ENCODE measurements at regions not wholly inside any gene's neighbourhood (a gene's known extent, or its start where the extent isn't known, plus 50 kb on each side); places are given as distances from the start of the nearest gene placed in this dataset.
"Not testable (repeated sequence)": the region's sequence is repeated elsewhere in the genome, so short reads cannot be mapped to it uniquely, and the experiment has no call there.

- intact Hi-C loops (cut with DNase I), result no loop called here
- DNase-seq (no peak), ATAC-seq (ENCODE audit: poor library complexity) (peak; percentile 70)
Observed at GRCh38 chr9:110029429-110029955, 178.5 kb downstream of the C9orf152 start.

DNA sequence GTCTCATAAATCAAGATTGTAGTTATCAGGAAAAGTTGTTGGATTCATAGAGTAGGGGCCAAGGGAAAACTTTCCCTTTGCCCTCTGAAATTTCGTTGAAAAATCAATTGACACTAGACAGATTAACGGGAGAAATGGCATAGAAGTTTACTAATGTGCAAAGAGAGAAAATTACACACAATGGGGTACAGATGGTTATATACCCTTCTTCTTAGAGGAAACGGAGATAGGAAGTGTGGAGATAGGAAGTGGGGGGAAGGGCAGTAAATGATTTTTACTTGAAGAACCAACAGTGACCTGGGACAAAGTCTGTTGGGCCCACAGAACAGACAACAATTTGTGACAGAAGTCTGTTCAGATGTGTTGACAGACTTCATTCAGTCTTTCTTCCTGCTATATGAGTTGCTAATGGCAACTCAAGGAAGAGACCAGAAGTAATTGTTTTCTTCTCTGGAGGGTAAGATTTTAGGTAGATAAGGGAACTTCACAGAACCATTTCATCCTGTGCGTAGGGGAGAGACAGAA lies 177.9 kb downstream of the C9orf152 start:
- intact Hi-C loops (cut with DNase I), result no loop called here
- ATAC-seq (ENCODE audit: poor library complexity) (no peak), DNase-seq (no peak)

DNA sequence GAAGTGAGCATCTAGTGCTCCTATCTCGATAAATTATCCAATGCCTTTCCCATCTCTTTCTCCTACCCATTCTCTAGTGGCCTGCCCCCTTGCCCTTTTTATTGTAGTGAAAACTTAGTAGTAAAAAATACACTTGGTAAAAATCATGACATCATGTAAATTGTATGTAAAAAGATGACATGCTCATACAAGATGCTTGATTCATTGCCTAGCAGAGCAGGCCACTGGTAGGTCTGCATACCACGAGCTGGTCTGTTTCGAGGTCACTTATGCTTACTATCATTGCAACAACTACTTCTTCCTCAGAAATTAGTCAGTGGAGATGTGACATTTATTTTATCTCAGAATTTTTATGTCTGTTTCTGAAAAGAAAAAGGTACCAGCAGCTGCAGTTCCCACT lies 177.3 kb downstream of the C9orf152 start:
- no peak for DNase-seq
- intact Hi-C loops (cut with DNase I), result no loop called here
- no peak for ATAC-seq (ENCODE audit: poor library complexity)

DNA sequence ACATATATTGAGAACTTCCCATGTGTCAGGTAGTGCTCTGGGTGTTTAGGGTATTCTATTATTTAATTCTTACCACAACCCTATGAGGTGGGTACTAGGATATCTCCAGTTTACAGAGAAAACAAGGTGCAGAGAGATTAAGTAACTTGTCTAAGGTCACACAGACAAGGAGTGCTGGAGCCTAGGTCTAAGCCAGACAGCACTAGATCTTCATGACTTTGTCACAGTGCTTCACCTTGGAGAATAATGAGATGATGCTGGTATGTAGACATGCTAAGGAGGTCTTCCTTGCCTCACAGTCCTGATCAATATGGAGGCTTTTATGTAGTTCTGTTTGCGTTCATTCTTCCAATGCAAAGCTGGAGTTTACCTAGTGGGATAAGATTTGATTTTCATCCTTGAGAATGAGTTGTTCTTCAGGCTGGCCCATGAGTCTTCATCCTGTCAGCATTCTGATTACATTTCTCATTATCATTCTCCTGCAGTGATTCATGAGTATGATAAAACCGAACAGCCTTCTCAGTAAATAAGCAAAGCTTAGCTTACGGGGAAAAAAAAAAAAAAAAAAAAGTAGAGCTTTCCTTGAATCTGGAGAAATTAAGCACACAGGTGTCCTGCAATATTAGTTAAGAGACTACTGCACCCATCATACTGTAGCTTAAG lies 176.3 kb downstream of the C9orf152 start:
- DNase-seq (no peak), ATAC-seq (ENCODE audit: poor library complexity) (no peak)
- intact Hi-C loops (cut with DNase I), result no loop called here

DNA sequence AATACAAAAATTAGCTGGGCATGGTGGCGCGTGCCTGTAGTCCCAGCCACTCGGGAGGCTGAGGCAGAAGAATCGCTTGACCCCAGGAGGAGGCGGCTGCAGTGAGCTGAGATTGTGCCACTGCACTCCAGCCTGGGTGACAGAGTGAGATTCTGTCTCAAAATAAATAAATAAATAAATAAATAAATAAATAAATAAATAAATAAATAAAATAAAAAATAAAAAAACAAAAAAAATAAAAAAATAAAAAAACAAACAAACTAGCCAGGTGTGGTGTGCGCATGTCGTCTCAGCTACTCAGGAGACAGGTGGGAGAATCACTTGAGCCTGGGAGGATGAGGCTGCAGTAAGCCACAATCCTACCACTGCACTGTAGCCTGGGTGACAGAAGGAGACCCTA lies 175.4 kb downstream of the C9orf152 start:
- DNase-seq; intact Hi-C loops (cut with DNase I); ATAC-seq (ENCODE audit: poor library complexity): not testable (repeated sequence)

DNA sequence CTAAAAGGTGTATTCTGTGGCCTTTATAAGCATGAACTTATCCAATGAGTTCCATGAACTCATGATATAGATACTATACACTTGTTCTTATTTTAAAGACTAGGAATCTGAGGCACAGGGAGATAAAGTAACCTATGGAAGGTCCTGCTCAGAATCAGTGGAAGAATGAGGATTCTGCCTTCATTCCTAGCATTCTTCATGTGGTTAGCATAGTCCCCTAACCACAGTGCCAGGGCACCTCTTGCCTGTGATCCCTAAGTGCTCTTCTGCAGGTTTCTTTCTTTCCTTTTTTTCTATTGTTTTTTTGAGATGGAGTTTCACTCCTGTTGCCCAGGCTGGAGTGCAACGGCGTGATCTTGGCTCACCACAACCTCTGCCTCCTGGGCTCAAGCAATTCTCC lies 174.1 kb downstream of the C9orf152 start:
- DNase-seq, result no peak
- ATAC-seq (ENCODE audit: poor library complexity), result no peak
- intact Hi-C loops (cut with DNase I), result no loop called here

DNA sequence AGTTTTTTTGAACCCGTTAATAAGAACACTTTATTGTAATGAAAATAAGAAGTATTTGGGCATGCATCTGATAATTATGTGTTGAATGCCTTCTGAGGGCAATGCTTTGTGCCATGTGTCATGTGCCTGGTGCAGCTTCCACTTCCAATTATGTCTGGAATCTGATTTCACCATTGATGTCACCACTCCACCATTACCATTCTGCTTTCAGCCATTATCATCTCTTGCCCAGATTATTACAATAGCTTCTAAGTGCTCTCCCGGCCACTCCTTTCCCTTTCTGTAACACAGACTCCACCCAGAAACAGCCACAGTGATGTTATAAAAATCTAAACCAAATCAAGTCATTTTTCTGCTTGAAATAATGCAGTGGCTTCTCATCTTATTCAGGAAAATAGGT lies 171.7 kb downstream of the C9orf152 start:
- DNase-seq (no peak), ATAC-seq (ENCODE audit: poor library complexity) (peak; percentile 88)
- intact Hi-C loops (cut with DNase I), result no loop called here

DNA sequence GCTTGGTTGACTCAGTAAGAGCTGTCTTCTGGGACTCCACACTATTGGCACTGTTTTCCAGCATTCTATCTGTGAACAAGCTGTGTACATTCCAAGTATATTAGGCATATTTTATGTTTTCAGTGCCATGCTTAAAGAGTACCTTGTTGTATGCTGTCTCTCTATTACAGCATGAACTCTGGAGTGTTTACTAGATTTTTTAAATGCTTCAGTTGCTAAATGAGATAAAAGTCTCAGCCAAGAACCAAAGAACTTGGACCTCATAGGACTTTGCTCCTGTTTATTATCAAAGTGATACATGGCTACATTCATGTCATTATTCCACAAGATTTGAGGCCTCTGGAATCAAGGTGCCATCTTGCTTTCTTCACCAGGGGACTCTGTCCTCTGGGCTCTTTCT lies 167.2 kb downstream of the C9orf152 start:
- ATAC-seq (ENCODE audit: poor library complexity), result peak; percentile 32
- intact Hi-C loops (cut with DNase I), result no loop called here
- DNase-seq, result no peak

DNA sequence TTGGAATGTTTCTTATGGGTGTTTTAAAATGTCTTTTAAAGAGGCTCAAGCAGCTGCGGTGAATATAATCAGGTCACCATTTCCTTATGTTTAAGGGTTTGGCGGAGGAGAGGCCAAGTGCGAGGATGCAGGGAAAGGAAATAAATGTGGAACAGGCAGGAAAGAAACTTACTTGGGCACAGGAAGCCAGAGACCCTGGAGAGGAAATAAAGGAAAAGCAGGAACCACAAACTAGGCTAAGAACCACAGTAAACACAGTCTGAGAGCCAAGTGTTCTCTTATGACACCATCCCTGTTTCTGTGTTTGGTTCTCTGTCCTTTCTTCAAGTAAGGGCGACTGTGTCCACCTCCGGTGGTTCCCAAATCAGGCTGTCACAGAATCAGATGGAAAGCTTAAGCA lies 166.5 kb downstream of the C9orf152 start:
- DNase-seq (no peak), ATAC-seq (ENCODE audit: poor library complexity) (peak; percentile 34)
- intact Hi-C loops (cut with DNase I), result no loop called here

DNA sequence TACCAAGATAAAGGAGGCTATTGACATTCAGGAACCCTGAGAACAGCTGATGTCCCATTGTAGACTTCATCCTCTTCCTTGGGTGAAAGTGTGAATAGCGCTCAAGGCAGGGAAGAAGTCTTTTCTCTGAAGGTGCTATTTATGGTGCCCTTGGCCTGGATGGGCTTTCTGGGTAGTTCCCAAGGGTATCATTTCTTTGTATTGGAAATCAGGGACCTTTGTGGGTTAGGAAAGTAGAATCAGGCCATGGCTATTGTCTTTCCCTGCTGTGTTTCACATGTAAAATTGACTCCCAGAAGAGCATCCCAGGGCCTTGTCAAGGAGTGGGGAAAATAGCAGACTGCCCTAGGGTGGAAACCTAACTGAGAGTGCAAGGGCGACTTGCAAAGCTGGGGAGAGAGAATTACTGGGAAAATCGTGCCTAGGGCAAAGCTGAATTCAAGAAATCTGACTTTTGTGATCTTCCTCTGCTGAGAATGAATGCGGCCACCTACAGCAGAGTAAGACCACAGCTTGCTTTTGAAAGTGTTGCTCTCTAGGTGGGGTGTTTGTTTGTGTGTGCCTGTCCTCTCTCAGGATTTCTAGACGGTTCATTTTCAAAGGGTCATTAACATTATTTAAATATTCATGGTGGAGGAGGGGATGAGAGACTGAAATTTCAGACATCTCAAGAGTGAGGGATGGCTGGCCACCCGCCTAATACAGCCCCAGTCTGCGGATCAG lies 160.6 kb downstream of the C9orf152 start:
- intact Hi-C loops (cut with DNase I), result no loop called here
- ATAC-seq (ENCODE audit: poor library complexity) (no peak), DNase-seq (no peak)

GRCh38 chr9:110047955-110048402 lies 160.0 kb downstream of the C9orf152 start:
- intact Hi-C loops (cut with DNase I), result no loop called here
- peak; percentile 36 for ATAC-seq (ENCODE audit: poor library complexity)
- DNase-seq, result peak; percentile 45

DNA sequence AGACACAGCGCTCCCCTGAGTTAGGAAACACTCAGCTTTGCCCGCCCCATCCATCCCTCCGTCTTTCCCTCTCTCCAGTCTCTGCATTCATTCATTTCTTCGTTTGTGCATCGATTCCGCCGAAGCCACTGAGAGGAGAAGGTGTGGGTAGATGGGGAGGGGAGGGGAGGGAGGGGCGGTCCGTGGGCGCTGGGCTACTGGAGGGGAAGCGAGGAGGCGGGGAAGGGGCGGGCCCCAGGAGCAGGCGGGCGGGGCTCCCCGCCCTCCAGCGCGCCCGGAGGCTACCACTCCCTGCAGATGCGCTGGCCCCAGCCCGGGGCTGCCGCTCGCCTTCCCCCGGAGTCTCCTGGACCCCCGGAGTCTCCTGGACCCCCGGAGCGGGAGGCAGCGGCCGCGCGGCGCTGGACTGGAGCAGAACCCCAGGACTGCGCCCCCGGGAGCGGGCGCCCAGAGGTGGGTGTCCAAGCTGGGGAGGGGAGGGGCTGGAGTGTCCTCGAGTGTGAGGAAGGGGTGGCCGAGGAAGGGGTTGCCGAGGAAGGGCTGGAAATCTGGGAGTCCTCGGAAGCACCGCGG lies 159.5 kb downstream of the C9orf152 start:
- intact Hi-C loops (cut with DNase I), result no loop called here
- ATAC-seq (ENCODE audit: poor library complexity) (peak; percentile 96), DNase-seq (peak; percentile 88)

- intact Hi-C loops (cut with DNase I), result no loop called here
- ATAC-seq (ENCODE audit: poor library complexity) (peak; percentile 46), DNase-seq (peak; percentile 44)
Observed at GRCh38 chr9:110048976-110049698, 158.8 kb downstream of the C9orf152 start.

DNA sequence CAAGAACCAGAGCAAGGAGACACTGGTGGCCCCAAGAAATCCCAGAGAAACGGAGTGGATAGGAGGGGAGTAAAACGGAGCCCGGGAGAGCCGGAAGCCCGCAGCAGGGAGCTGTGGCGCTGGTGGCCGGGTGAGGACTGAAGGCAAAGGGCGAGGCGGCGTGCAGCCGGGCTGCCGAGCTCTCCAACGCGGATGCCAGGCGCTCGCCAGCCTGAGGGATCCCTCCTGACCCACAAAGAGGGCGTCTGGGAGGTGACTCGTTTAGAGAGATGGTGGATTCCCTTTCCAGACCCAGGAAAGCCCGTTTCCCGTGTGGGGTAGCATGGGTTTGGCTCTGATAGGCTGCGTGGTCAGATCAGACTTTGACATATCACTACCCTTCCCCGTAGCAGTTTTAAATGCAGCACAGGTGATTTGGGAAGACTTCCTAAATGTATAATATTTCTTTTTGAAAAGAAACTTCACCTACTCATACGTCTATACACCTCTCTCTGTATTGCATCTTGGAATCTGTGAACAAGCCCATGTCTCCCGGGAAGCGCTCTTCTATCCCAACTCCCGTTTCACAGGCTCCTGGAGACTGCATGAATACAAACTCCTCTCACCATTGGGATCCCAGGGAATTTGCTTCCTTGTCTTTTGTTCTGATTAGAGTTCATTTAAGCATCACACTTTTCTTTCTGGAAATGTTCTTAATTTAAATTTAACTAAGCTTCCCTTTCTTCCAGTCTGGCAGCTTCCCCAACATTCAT lies 158.1 kb downstream of the C9orf152 start:
- intact Hi-C loops (cut with DNase I), result no loop called here
- ATAC-seq (ENCODE audit: poor library complexity), result peak; percentile 58
- DNase-seq, result peak; percentile 64

GRCh38 chr9:110050925-110051355 lies 157.0 kb downstream of the C9orf152 start:
- intact Hi-C loops (cut with DNase I), result no loop called here
- ATAC-seq (ENCODE audit: poor library complexity) (no peak), DNase-seq (no peak)

- ATAC-seq (ENCODE audit: poor library complexity) (no peak), DNase-seq (no peak)
- intact Hi-C loops (cut with DNase I), result loop anchor here (5.0 kb wide), 1 partner anchor 96 kb away; no protein-coding TSS in a partner anchor
Observed at GRCh38 chr9:110056062-110056461, 151.9 kb downstream of the C9orf152 start.

DNA sequence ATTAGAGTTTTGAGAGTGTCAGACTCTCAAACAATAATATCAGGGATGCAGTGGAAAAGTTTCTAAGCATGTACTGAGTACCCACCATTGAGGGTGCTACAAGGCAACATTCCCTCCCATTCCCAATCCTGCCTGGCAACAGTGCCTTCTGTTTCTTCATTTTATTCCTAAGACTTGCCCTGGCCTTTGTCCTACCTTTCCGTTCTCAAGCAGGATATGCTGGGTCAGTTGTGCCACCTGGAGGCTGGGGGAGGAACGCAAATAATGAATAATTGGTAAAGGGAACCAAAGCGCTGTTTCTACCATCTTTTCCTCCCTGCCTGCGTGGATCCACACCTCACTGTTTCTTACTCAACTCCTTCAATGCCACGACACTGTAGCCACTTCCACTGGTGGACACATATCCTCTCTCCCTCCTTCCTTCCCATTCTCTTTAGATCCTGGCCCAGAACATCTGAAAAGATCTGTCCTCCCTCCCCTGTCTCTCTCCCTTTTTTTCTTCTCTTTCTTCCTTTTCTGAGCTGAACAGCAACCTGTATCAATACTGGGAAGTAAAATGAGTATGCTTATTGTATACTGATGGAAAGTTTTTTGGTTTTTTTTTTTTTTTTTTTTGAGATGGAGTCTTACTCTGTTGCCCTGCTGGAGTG lies 149.5 kb downstream of the C9orf152 start:
- ATAC-seq (ENCODE audit: poor library complexity) (peak; percentile 78), DNase-seq (no peak)
- intact Hi-C loops (cut with DNase I), result loop anchor here (5.0 kb wide), 1 partner anchor 94 kb away; no protein-coding TSS in a partner anchor

DNA sequence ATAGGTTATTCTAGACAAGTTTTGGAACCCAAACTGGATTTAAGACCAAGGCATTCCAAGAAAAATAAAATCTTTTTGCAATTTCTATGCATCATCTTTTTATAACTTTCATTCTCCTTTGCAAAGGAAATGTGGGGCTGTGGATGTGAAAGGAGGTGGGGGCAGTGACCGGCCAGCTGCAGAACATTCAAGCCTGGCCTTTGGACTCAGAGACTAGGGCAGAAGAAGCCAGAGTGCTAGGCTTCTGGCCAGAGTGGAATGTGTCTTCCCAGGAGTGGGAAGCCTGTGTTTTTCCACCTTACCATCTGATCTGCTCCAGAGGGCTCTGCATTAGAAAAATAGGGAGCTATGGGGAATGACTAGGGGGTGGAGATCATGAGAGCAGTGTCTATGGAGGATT lies 148.5 kb downstream of the C9orf152 start:
- ATAC-seq (ENCODE audit: poor library complexity) (no peak), DNase-seq (no peak)
- intact Hi-C loops (cut with DNase I), result loop anchor here (5.0 kb wide), 1 partner anchor 93 kb away; no protein-coding TSS in a partner anchor

Data from Right ventricle myocardium superior (tissue), 1 donor.